HEK293 (cell line): ENCODE measurements at regions not wholly inside any gene's neighbourhood (a gene's known extent, or its start where the extent isn't known, plus 50 kb on each side); places are given as distances from the start of the nearest gene placed in this dataset.

Experiments used
- CTCF ChIA-PET: fragments of 350-600 bp; formaldehyde crosslinking; extraction: SDS; loops from one replicate; lab custom pipeline; 2021; ENCODE audit warnings: antibody characterized with exemption; lab: Yijun Ruan, JAX
- POLR2A ChIA-PET: fragments of 300-600 bp; formaldehyde crosslinking; extraction: SDS; loops from one replicate; lab custom pipeline; 2020; ENCODE audit warnings: antibody characterized with exemption, inconsistent platforms; lab: Yijun Ruan, JAX
- H3K27ac ChIP-seq: fragments of 200-500 bp; sonication (Bioruptor generic); 2 replicates; pipeline ENCODE4 v1.5.1; 2014; ENCODE audit warnings: low read depth, low read length, control low read depth, inconsistent platforms; ENCODE audit errors: extremely low read depth
- H3K36me3 ChIP-seq, 2 experiments: fragments of 200-500 bp in 1 of 2; sonication (Bioruptor generic) in 1 of 2; 1 replicate in 1 of 2; 2 replicates in 1 of 2; pipeline ENCODE4 v1.5.1; 2014 to 2017; ENCODE audit warnings: inconsistent platforms in 2 of 2, low read length in 2 of 2; ENCODE audit not compliant: control insufficient read depth in 2 of 2, insufficient read depth in 1 of 2
- H3K4me1 ChIP-seq: fragments of 200-500 bp; sonication (Bioruptor generic); 2 replicates; pipeline ENCODE4 v1.5.1; 2014; ENCODE audit warnings: mild to moderate bottlenecking, low read length, inconsistent platforms; ENCODE audit not compliant: control insufficient read depth, insufficient read depth
- H3K4me3 ChIP-seq: 2 replicates; pipeline ENCODE4 v1.5.1; 2011; ENCODE audit warnings: low read depth, mild to moderate bottlenecking, control low read depth, low read length, moderate library complexity
- H3K9me3 ChIP-seq: fragments of 200-500 bp; sonication (Bioruptor generic); 2 replicates; pipeline ENCODE4 v1.5.1; 2014; ENCODE audit warnings: low read depth, low read length, inconsistent platforms; ENCODE audit not compliant: control insufficient read depth, insufficient read depth
- BCL11B ChIP-seq: fragments of 450-650 bp; formaldehyde crosslinking; IDR thresholded peaks from 2 replicates; pipeline ENCODE4 v1.5.1; 2016; ENCODE audit warnings: low read depth, missing biosample characterization, missing genetic modification characterization
- GLIS2 ChIP-seq: fragments of 450-650 bp; formaldehyde crosslinking; IDR thresholded peaks from 2 replicates; pipeline ENCODE4 v1.5.1; 2016; ENCODE audit warnings: missing biosample characterization, missing genetic modification characterization
- HOXA7 ChIP-seq: sonication (generic); formaldehyde crosslinking; IDR thresholded peaks from 2 replicates; pipeline ENCODE4 v1.8.1; 2022; ENCODE audit warnings: missing genetic modification reagents, borderline replicate concordance
- IKZF3 ChIP-seq: fragments of 450-650 bp; IDR thresholded peaks from 2 replicates; pipeline ENCODE4 v1.5.0; 2018; ENCODE audit warnings: missing biosample characterization, mild to moderate bottlenecking, missing genetic modification characterization, moderate library complexity
- KLF1 ChIP-seq: fragments of 450-650 bp; formaldehyde crosslinking; IDR thresholded peaks from 2 replicates; pipeline ENCODE4 v1.5.1; 2016; ENCODE audit warnings: missing biosample characterization, missing genetic modification characterization
- OSR2 ChIP-seq: fragments of 450-650 bp; formaldehyde crosslinking; IDR thresholded peaks from 2 replicates; pipeline ENCODE4 v1.5.1; 2016; ENCODE audit warnings: missing biosample characterization, missing genetic modification characterization
- PRDM1 ChIP-seq: fragments of 450-650 bp; formaldehyde crosslinking; IDR thresholded peaks from 2 replicates; pipeline ENCODE4; 2016; ENCODE audit warnings: missing biosample characterization, missing genetic modification characterization
- ZBTB26 ChIP-seq: fragments of 450-650 bp; formaldehyde crosslinking; optimal IDR thresholded peaks from 2 replicates; pipeline ENCODE3; 2016; ENCODE audit warnings: missing biosample characterization, mild to moderate bottlenecking, missing genetic modification characterization
- ZNF10 ChIP-seq: fragments of 450-650 bp; formaldehyde crosslinking; IDR thresholded peaks from 2 replicates; pipeline ENCODE4 v1.5.1; 2017; ENCODE audit warnings: missing biosample characterization, missing genetic modification characterization
- ZNF114 ChIP-seq: fragments of 450-650 bp; formaldehyde crosslinking; IDR thresholded peaks from 2 replicates; pipeline ENCODE4 v1.5.0; 2017; ENCODE audit warnings: missing biosample characterization, missing genetic modification characterization
- ZNF133 ChIP-seq: fragments of 450-650 bp; formaldehyde crosslinking; IDR thresholded peaks from 2 replicates; pipeline ENCODE4 v1.5.1; 2016; ENCODE audit warnings: missing biosample characterization, missing genetic modification characterization
- ZNF157 ChIP-seq: fragments of 450-650 bp; formaldehyde crosslinking; IDR thresholded peaks from 2 replicates; pipeline ENCODE4 v1.5.1; 2016; ENCODE audit warnings: missing biosample characterization, missing genetic modification characterization
- ZNF175 ChIP-seq: fragments of 450-650 bp; formaldehyde crosslinking; IDR thresholded peaks from 2 replicates; pipeline ENCODE4 v1.5.1; 2016; ENCODE audit warnings: missing biosample characterization, missing genetic modification characterization
- ZNF19 ChIP-seq: fragments of 450-650 bp; formaldehyde crosslinking; IDR thresholded peaks from 2 replicates; pipeline ENCODE4; 2016; ENCODE audit warnings: missing biosample characterization, missing genetic modification characterization, low read depth
- ZNF2 ChIP-seq: fragments of 450-650 bp; formaldehyde crosslinking; IDR thresholded peaks from 2 replicates; pipeline ENCODE4 v1.5.1; 2016; ENCODE audit warnings: missing biosample characterization, missing genetic modification characterization
- ZNF223 ChIP-seq: fragments of 450-650 bp; formaldehyde crosslinking; IDR thresholded peaks from 2 replicates; pipeline ENCODE4 v1.5.1; 2016; ENCODE audit warnings: missing biosample characterization, missing genetic modification characterization
- ZNF292 ChIP-seq: fragments of 450-650 bp; formaldehyde crosslinking; IDR thresholded peaks from 2 replicates; pipeline ENCODE4 v1.5.1; 2016; ENCODE audit warnings: low read depth, missing biosample characterization, missing genetic modification characterization, borderline replicate concordance
- ZNF335 ChIP-seq: fragments of 450-650 bp; formaldehyde crosslinking; conservative IDR thresholded peaks from 2 replicates; pipeline ENCODE4 v1.5.1; 2016; ENCODE audit warnings: missing biosample characterization, missing genetic modification characterization
- ZNF530 ChIP-seq: fragments of 450-650 bp; formaldehyde crosslinking; IDR thresholded peaks from 2 replicates; pipeline ENCODE4 v1.5.1; 2016; ENCODE audit warnings: low read depth, missing biosample characterization, missing genetic modification characterization
- ZNF549 ChIP-seq: fragments of 450-650 bp; IDR thresholded peaks from 2 replicates; pipeline ENCODE4 v1.5.1; 2018; ENCODE audit warnings: missing biosample characterization, missing genetic modification characterization, mild to moderate bottlenecking, inconsistent platforms, moderate library complexity
- ZNF571 ChIP-seq: fragments of 450-650 bp; formaldehyde crosslinking; IDR thresholded peaks from 2 replicates; pipeline ENCODE4 v1.5.0; 2017; ENCODE audit warnings: missing biosample characterization, missing genetic modification characterization
- ZNF580 ChIP-seq: fragments of 450-650 bp; formaldehyde crosslinking; IDR thresholded peaks from 2 replicates; pipeline ENCODE4 v1.5.1; 2016; ENCODE audit warnings: missing biosample characterization, missing genetic modification characterization
- ZNF585B ChIP-seq: fragments of 450-650 bp; formaldehyde crosslinking; IDR thresholded peaks from 2 replicates; pipeline ENCODE4 v1.5.1; 2016; ENCODE audit warnings: missing biosample characterization, missing genetic modification characterization
- TF ChIP-seq, protein P1 (sequence below): fragments of 450-650 bp; formaldehyde crosslinking; IDR thresholded peaks from 2 replicates; pipeline ENCODE4 v1.5.1; 2016; ENCODE audit warnings: missing biosample characterization, missing genetic modification characterization
- TF ChIP-seq, protein P2 (sequence below): fragments of 450-650 bp; formaldehyde crosslinking; IDR thresholded peaks from 2 replicates; pipeline ENCODE4 v1.5.1; 2016; ENCODE audit warnings: missing biosample characterization, missing genetic modification characterization

DNA sequence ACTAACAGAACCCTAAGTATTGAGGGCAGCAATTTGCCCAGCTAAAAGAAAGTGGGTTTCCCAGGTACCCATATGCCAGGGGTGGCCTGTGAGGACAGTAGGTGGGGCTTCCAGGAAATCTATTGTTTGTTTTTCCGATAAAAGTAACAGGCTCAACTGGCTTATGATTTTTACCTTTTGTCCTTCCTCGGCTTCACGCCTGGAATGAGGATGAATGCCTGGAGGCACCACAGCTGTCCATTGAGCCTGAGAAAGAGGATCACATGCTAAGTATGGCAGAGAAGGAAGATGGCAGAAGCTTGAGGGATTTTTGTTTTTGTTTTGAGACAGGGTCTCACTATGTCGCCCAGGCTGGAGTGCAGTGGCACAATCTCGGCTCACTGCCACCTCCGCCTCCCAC lies 84.1 kb downstream of the KLF4 start:
- POLR2A ChIA-PET, result no interaction called here
- TF ChIP-seq GLIS2 (tag by site-specific recombination), result no peak
- TF ChIP-seq ZNF335 (tag by site-specific recombination), result no peak
- TF ChIP-seq, all 188 proteins: peak for 0
- Histone ChIP-seq H3K27ac (no peak overlapping the region), H3K4me1 (no peaks in the 10 kb centered on the region), H3K9me3 (no peaks in the 10 kb centered on the region), H3K36me3 (no peaks in the 10 kb centered on the region), H3K4me3 (no peak overlapping the region)
- CTCF ChIA-PET, result interaction anchor here (1.1 to 1.3 kb wide), 2 partner anchors 17 to 20 kb away, joined by 3 read pairs; no protein-coding TSS in a partner anchor

DNA sequence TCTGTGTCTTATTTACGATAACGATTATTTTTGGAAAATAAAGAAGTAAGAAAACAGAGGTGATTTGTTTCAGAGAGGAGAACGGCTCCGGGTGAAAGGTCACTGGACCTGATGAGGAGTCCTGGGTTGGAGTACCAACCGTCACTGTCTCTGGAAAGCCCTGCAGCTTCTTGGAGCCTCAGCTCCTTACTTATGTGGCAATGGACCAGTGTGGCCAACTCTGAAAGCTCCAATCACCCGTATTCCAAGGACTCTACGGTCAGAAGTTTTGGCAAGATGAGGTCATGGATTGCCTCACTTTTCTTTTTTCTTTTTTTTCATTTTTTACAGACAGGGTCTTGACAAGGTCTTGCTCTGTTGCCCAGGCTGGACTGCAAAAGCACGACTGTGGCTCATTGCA lies 84.8 kb downstream of the KLF4 start:
- Histone ChIP-seq H3K36me3 (no peaks in the 10 kb centered on the region), H3K9me3 (no peaks in the 10 kb centered on the region), H3K4me3 (no peak overlapping the region), H3K4me1 (no peaks in the 10 kb centered on the region), H3K27ac (no peak overlapping the region)
- POLR2A ChIA-PET, result no interaction called here
- TF ChIP-seq ZNF549 (no peak), ZNF2 (tag by site-specific recombination) (no peak), ZNF133 (tag by site-specific recombination) (no peak), IKZF3 (tag by site-specific recombination) (no peak), ZNF571 (no peak), ZNF157 (no peak), ZNF19 (tag by site-specific recombination) (no peak), ZNF223 (no peak), ZNF175 (tag by site-specific recombination) (no peak), PRDM1 (tag by site-specific recombination) (no peak), ZNF530 (no peak), ZNF10 (no peak), ZNF585B (tag by site-specific recombination) (no peak)
- TF ChIP-seq, protein P1, sequence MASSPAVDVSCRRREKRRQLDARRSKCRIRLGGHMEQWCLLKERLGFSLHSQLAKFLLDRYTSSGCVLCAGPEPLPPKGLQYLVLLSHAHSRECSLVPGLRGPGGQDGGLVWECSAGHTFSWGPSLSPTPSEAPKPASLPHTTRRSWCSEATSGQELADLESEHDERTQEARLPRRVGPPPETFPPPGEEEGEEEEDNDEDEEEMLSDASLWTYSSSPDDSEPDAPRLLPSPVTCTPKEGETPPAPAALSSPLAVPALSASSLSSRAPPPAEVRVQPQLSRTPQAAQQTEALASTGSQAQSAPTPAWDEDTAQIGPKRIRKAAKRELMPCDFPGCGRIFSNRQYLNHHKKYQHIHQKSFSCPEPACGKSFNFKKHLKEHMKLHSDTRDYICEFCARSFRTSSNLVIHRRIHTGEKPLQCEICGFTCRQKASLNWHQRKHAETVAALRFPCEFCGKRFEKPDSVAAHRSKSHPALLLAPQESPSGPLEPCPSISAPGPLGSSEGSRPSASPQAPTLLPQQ, result no peak
- CTCF ChIA-PET, result interaction anchor here (0.8 to 1.3 kb wide), 4 partner anchors 18 to 64 kb away, joined by 3 to 4 read pairs (median 3); no protein-coding TSS in a partner anchor

DNA sequence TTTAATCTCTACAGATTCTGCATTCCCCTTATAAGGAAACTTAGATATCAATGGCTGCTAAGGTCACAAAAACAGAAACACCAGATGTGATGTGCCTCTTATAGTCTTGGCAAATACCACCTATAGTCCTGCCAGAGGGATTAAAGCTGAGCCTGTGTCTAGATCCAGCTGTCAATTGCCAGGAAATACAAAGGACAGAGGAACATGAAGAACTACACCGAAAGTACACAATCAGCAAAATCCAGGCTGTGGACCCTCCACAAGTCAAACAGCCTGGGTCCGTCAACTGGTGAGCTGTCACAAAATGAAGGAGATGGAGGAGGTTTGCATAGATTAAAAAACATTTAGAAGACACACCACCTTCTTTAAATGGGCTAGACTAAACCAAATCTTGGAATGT lies 85.4 kb downstream of the KLF4 start:
- no peak overlapping the region for H3K27ac ChIP-seq
- H3K4me1 ChIP-seq, result no peaks in the 10 kb centered on the region
- TF ChIP-seq ZNF114 (tag by site-specific recombination) (no peak), ZBTB26 (tag by site-specific recombination) (no peak), BCL11B (tag by site-specific recombination) (no peak), OSR2 (tag by site-specific recombination) (no peak), HOXA7 (CRISPR knock-in tag) (no peak), ZNF580 (tag by site-specific recombination) (no peak), KLF1 (tag by site-specific recombination) (no peak), ZNF292 (no peak), ZNF10 (no peak)
- TF ChIP-seq, protein P2, sequence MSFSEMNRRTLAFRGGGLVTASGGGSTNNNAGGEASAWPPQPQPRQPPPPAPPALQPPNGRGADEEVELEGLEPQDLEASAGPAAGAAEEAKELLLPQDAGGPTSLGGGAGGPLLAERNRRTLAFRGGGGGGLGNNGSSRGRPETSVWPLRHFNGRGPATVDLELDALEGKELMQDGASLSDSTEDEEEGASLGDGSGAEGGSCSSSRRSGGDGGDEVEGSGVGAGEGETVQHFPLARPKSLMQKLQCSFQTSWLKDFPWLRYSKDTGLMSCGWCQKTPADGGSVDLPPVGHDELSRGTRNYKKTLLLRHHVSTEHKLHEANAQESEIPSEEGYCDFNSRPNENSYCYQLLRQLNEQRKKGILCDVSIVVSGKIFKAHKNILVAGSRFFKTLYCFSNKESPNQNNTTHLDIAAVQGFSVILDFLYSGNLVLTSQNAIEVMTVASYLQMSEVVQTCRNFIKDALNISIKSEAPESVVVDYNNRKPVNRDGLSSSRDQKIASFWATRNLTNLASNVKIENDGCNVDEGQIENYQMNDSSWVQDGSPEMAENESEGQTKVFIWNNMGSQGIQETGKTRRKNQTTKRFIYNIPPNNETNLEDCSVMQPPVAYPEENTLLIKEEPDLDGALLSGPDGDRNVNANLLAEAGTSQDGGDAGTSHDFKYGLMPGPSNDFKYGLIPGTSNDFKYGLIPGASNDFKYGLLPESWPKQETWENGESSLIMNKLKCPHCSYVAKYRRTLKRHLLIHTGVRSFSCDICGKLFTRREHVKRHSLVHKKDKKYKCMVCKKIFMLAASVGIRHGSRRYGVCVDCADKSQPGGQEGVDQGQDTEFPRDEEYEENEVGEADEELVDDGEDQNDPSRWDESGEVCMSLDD, result no peak
- no peaks in the 10 kb centered on the region for H3K36me3 ChIP-seq
- no peaks in the 10 kb centered on the region for H3K9me3 ChIP-seq
- H3K4me3 ChIP-seq, result no peak overlapping the region
- POLR2A ChIA-PET, result no interaction called here
- CTCF ChIA-PET, result interaction anchor here (0.8 to 1.5 kb wide), 5 partner anchors 18 to 63 kb away, joined by 3 to 8 read pairs (median 3); no protein-coding TSS in a partner anchor
